Gastrocnemius medialis (tissue), 4 donors: ENCODE measurements at regions not wholly inside any gene's neighbourhood (a gene's known extent, or its start where the extent isn't known, plus 50 kb on each side); places are given as distances from the start of the nearest gene placed in this dataset.

Source experiments
- CTCF ChIP-seq, 5 experiments: fragments of 450-650 bp in 3 of 5; fragments of 200-600 bp in 2 of 5; sonication (generic) in 2 of 5; IDR thresholded peaks in 4 of 5; conservative IDR thresholded peaks in 1 of 5; 1 replicate in 4 of 5; 2 replicates in 1 of 5; pipeline ENCODE4 v1.5.1; 2016 to 2019; ENCODE audit warnings: antibody characterized with exemption in 5 of 5, mild to moderate bottlenecking in 3 of 5, moderate library complexity in 3 of 5
- POLR2A ChIP-seq, 2 donors: fragments of 450-650 bp; IDR thresholded peaks; one replicate each; pipeline ENCODE4 v1.6.1; 2017; ENCODE audit warnings: antibody characterized with exemption in 2 of 2, mild to moderate bottlenecking in 2 of 2, moderate library complexity in 2 of 2

- TF ChIP-seq CTCF (IDR thresholded peaks at IDR 0.05 in 4 of 5, conservative IDR thresholded peaks at IDR 0.05 in 1 of 5) (no peak), POLR2A (IDR thresholded peaks at IDR 0.05) (no peak)
Observed at GRCh38 chr3:34131091-34131490, 332.7 kb downstream of the PDCD6IP start.
